Activated CD4-positive, alpha-beta T cell treated with anti-CD3 and anti-CD28 coated beads, Interleukin-2, amount 50 U/mL, for 4 hours (primary cell): ENCODE measurements at regions not wholly inside any gene's neighbourhood (a gene's known extent, or its start where the extent isn't known, plus 50 kb on each side); places are given as distances from the start of the nearest gene placed in this dataset.

Source experiments
- DNase-seq, 2 experiments: peaks; one replicate each; pipeline ENCODE4 v3.0.0-alpha.2; 2020

- DNase-seq = no peak
Measured at GRCh38 chr3:70789878-70790277, 477.4 kb upstream of the MDFIC2 start.

DNA sequence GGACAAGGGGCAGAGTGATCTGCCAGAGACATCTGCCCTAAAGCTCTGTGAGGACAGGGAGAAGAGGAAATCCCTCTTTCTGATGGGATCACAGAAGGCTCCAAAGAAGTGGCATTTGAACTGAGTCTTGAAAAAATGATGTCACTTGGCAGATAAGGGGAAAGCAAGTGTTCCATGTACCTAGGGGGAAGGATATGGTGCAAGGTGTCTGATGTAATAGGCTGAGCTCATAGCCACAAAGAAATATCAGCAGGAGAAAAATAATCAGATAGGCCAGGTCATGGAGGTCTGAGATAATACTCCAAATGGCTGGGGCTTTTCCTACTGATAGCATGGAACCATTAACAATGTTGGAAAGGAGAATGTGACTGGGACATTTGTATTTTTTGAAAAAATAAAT, 468.4 kb upstream of the MDFIC2 start:
- no peak for DNase-seq

DNA sequence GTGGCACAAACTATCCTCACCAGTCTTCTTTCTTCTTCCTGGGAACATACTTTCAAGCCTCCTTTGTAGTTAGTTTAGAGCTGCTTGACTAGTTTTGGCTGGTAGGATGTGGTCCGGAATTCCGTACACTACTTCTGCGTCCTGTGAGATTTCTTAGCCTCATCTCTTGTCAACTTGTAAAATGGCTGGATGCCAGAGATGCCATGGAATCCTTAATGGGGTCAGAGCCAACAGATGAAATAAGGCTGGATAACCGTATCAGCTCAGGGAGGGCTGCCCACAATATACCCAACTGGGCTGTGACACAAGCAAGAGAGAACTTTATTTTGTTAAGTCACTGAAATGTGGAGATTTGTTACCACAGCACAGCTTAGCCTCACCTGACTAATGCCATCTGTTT, 466.9 kb upstream of the MDFIC2 start:
- DNase-seq = no peak

GRCh38 chr3:70776081-70776480, 463.6 kb upstream of the MDFIC2 start:
- DNase-seq = no peak

DNA sequence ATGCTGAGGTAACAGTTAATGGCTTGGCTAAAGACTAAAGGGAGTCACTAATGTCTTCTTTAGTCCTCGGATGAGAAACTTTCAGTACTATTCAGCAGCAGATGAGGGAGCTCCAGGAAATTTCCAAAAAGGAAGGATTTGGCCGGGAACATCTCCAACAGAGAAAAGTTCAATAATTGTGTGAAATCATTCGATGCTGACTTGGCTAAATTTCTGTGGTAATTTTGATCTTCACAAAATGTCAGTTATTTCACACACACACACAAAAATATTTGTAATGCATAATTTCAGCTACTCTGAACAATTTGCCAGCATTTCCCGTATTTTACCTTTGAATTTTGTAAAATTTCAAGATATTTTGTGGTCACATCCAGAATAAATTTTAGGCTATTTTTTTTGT, 462.8 kb upstream of the MDFIC2 start:
- DNase-seq = no peak

GRCh38 chr3:70774641-70775040, 462.2 kb upstream of the MDFIC2 start:
- DNase-seq = no peak

GRCh38 chr3:70771426-70772147, 459.1 kb upstream of the MDFIC2 start:
- no peak for DNase-seq

GRCh38 chr3:70770650-70771049, 458.2 kb upstream of the MDFIC2 start:
- DNase-seq = no peak

GRCh38 chr3:70766301-70766700, 453.9 kb upstream of the MDFIC2 start:
- no peak for DNase-seq

- DNase-seq = no peak
Measured at GRCh38 chr3:70763894-70764293, 451.5 kb upstream of the MDFIC2 start.

DNA sequence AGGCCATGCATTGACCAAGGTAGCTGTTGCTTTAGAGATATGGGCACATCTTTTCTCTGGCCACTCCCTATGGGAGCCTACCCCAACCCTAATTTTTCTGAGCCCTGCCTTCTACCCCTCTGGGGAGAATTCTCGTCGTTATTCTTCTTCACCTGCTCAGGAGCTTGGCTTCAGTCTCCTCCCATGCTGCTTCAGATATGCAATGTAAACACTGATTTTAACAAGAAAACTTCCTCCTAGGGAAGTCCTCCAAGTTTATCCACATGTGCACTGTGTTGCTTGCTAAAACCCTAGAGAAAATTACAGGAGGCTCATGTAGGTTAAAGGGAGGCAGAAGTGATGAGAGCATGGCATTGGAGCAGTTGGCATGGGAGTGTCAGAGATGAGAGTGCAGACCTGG, 445.2 kb upstream of the MDFIC2 start:
- no peak for DNase-seq

DNA sequence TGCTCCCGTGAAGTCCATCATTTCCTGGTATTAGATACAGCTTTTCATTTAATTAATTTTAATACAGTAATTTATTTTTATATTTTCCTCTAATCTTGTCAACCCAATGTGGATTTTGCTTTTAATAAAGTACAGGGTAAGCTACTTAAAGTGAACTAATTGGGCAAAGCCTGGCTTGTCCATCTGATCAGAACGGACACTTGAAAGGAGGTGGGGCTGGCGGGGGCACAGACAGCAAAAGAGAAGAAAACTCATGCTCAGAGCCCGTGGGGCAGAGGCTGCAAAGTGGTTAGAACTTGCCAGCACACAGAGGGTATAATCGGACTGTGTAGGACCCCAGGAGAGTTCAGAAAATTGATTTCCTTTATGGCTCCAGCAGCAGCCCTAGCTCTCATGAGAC, 443.1 kb upstream of the MDFIC2 start:
- no peak for DNase-seq

GRCh38 chr3:70754314-70754713, 441.9 kb upstream of the MDFIC2 start:
- DNase-seq = no peak

GRCh38 chr3:70753572-70753971, 441.1 kb upstream of the MDFIC2 start:
- DNase-seq = no peak

GRCh38 chr3:70752051-70752450, 439.6 kb upstream of the MDFIC2 start:
- no peak for DNase-seq

GRCh38 chr3:70749122-70749521, 436.7 kb upstream of the MDFIC2 start:
- DNase-seq = no peak

DNA sequence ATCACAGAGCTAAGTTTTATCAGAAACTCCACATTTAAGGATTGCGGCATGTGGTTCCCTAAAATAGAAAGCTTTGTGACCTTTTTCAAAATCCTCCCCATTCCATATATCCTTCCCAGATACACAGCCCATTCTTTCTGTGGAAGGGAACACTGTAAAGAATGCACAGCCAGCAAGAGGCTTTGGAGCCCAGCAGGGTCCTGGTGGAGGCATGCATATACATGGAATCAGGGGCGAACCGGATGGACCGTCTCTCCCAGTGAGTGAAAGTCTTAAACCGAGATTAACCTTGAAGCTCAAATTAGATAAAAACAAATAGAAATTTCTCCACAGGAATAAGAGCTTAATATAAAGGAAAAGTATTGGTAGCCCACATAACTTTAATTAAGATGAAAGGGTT, 436.2 kb upstream of the MDFIC2 start:
- DNase-seq = no peak

DNA sequence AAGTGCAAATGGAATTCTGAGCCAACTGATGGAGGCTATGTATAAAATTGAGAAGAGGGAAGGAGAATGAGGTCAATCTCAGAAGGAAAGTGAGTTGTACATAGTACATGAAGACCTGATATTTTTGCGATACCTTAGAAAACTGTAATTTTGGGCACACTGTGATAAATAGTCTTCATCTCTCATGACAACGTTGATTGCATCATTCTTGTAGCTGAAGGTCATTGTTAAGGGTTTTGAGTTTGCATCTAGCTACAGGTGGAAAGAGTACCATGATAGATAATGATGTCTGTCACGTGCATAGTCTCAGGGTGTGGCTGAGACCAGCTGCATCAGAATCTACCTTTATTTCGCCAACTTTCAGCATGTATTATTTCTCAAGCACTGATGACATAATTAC, 435.4 kb upstream of the MDFIC2 start:
- no peak for DNase-seq

DNA sequence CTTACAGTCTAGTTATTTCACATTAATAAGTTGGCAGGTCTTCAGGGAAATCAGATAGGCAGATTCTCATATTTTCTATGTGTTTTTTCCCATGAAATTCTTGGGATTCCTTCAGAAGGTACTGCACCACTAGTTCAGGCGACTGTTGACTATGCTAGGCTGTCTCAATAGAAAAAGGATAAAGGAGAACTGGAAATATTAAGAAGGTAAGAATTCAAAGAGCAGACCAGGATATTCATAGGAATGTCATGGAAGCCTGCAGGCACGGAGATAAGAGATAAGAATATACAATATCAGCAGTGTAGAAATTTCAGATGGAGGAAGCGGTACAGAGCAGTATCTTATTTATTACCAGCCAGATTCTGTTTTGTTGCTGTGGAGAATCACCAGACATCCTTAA, 432.1 kb upstream of the MDFIC2 start:
- no peak for DNase-seq

DNA sequence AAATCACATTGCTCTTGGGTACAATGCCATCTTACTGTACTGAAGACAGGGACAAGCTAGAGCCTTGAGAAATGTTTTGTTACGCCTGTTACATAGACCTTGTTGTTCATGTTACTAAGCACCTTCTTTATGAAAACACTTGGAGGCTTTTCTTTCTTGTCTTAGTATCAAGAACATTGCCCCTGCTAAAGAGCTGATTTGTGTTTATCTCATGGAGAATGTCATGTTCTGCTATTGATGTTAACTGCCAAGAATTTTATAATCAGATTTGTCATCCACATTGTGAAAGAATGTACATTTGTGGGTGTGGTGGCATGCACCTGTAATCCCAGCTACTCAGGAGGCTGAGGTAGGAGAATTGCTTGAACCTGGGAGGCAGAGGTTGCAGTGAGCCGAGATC, 431.3 kb upstream of the MDFIC2 start:
- no peak for DNase-seq

DNA sequence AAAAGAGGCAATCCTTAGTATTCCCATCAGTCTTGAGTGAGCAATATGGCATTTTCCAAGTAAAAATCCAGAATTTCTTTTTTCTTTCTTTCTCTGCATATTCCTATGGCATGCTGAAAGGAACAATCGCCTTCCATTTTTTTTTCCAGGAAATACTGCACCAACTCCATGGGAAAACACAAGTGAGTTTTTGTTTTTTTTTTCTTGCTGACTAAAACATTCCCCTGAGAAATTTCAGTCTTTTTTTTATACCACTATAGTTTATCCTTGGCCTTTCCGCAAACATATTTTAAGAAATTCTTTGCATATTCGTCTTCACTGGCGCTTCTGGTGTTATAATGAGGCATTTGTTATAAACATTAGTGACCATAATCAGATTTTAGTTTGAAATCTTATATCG, 429.6 kb upstream of the MDFIC2 start:
- DNase-seq = no peak

DNA sequence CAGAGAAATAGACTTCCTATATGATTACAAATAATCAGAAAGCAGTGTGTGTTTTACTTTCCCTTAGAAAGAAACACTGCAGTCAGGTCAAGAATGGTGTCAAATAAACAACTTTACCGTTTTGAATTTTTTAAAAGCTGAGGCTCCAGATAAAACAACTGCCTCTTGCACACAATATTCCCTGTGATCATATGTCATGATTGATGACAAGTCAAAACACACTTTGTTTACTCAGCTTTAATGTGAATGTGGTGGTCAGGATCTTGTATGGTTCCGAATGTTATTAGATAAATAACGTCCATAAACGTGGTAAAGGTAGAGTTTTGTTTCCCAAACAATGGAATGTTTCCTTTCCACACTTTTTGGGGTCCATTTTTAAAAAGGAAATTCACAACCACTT, 428.4 kb upstream of the MDFIC2 start:
- no peak for DNase-seq

DNA sequence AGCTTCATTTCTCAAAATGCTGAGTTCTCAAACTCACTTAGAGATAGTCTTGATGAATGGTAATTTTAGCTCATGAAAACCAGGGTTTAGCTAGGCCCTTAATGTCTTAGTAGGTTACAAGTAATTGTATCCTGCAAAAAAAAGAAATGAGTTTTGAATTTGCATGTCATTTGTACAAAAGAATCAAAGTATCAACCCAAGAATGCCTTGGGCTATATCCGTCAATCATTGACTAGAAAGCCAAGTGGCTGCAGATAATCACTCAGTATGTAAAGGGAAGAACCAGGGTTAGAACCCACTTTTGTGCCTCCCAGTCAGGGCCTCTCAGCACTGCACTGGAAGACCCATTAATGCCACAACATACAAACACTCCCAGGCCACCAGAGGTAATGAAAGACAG, 427.6 kb upstream of the MDFIC2 start:
- no peak for DNase-seq

DNA sequence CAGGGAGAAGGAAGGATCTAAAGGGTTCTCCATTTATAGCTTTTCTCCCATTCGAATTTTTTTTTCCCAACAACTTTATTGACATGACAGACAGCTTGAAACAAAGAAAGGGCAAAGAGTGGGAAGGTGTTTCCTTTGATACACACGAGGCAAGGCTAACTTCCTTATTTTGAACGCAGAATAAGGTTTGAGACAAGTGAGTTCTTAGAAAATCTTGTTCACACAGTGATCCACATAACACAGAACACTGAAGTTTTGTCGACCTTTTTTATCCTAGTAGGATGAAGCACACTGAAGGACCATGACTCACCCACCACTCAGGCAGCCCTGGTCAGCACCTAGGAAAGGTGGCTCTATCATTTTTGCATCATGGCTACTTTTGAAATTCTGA, 425.8 kb upstream of the MDFIC2 start:
- no peak for DNase-seq

DNA sequence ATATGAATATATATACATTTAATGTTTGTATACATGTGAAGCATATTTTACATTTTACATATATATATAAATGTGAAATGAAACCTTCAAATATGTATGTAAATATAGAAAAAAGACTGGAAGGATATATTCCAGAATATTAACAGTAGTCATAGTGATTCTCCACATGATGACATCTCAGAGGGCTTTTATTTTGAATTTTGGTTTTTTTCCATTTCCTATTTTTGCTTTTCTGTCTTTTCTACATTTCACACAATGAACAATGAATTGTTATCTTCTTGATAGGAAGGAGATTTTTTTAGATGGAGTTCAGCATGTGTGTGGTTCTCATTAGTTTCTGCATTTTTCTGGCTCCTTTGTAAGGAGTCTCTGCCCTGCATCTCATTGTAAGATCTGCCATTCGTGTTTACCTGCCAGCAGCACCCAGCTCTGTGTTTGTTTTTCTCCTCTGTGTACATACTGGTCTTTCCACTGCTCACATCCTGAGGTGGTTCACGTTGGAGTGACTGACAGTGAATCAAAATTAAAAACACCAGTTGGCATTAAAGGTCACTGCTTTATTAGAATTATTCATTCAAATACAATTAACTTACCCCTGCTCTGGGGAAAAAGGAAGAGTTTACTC, 425.3 kb upstream of the MDFIC2 start:
- DNase-seq = no peak
